HepG2 (cell line): ENCODE measurements at regions not wholly inside any gene's neighbourhood (a gene's known extent, or its start where the extent isn't known, plus 50 kb on each side); places are given as distances from the start of the nearest gene placed in this dataset.

Source experiments
- ATAC-seq: fragments of 200-7000 bp; cut with Tn5 transposase; 3 replicates; pipeline ENCODE4 v1.9.1; 2020; ENCODE audit warnings: mild to moderate bottlenecking, moderate library complexity
- BruUV-seq: library from RNA; stranded (reverse); fragments of 400-500 nt; replicated peaks from 2 replicates; lab custom pipeline; 2021; lab: Mats Ljungman, UMichigan
- CTCF ChIA-PET: fragments of 300-600 bp; formaldehyde crosslinking; extraction: SDS; loops from one replicate; lab custom pipeline; 2021; ENCODE audit warnings: low total read pairs, inconsistent platforms, low intra/inter-chr PET ratio; lab: Yijun Ruan, JAX
- POLR2A ChIA-PET: fragments of 350-600 bp; sonication (Branson Sonifier 250); formaldehyde crosslinking; loops from one replicate; lab custom pipeline; 2020; ENCODE audit warnings: antibody characterized with exemption, inconsistent platforms; lab: Yijun Ruan, JAX
- DNase-seq: peaks from one replicate; pipeline ENCODE4 v3.0.0-alpha.2; 2015; ENCODE audit warnings: low spot score
- FAIRE-seq: peaks from 3 replicates; lab custom pipeline; 2011; peaks lifted over from hg19 to GRCh38; lab: Jason Lieb, UNC
- H2AFZ ChIP-seq: one replicate; pipeline ENCODE4 v1.6.1; 2011; ENCODE audit warnings: low read length, inconsistent platforms
- H3K27ac ChIP-seq: fragments of 300-600 bp; 3 replicates; pipeline ENCODE4 v1.8.0; 2011; ENCODE audit warnings: mixed run types, mild to moderate bottlenecking, mixed read lengths, low read length, inconsistent platforms; ENCODE audit not compliant: insufficient read depth; ENCODE audit errors: extremely low read length
- H3K27me3 ChIP-seq, 2 experiments: fragments of 200-600 bp in 1 of 2; 2 replicates in 1 of 2; 3 replicates in 1 of 2; pipeline versions ENCODE4 v1.6.0 to v1.8.0; 2011; ENCODE audit warnings: low read length in 2 of 2, mild to moderate bottlenecking in 2 of 2, moderate library complexity in 2 of 2, inconsistent platforms in 1 of 2; ENCODE audit not compliant: insufficient read depth in 2 of 2, control insufficient read depth in 1 of 2
- H3K36me3 ChIP-seq, 2 experiments: fragments of 200-600 bp in 1 of 2; replicated peaks in 1 of 2; 2 replicates in 1 of 2; 3 replicates in 1 of 2; pipeline versions ENCODE4 v1.5.1 to v1.8.0; 2011; ENCODE audit warnings: low read length in 2 of 2, inconsistent platforms in 1 of 2; ENCODE audit not compliant: insufficient read depth in 2 of 2, control insufficient read depth in 1 of 2
- H3K4me1 ChIP-seq: 2 replicates; pipeline ENCODE4 v1.5.1; 2012; ENCODE audit warnings: low read length, inconsistent platforms; ENCODE audit not compliant: insufficient read depth
- H3K4me2 ChIP-seq: 2 replicates; pipeline ENCODE4 v1.6.0; 2011; ENCODE audit warnings: low read depth, low read length, inconsistent platforms
- H3K4me3 ChIP-seq, 3 experiments: fragments of 200-600 bp in 1 of 3; sonication (generic), shearing (Covaris generic) in 1 of 3; replicated peaks in 1 of 3; 2 replicates each; pipeline ENCODE4 v1.5.1; 2011 to 2016; ENCODE audit warnings: low read length in 3 of 3, inconsistent platforms in 2 of 3, low read depth in 2 of 3, mild to moderate bottlenecking in 2 of 3, control low read depth in 1 of 3, mixed read lengths in 1 of 3; ENCODE audit not compliant: insufficient read depth in 1 of 3
- H3K79me2 ChIP-seq: one replicate; pipeline ENCODE4 v1.6.1; 2011; ENCODE audit warnings: low read length, inconsistent platforms; ENCODE audit not compliant: insufficient read depth
- H3K9ac ChIP-seq: 2 replicates; pipeline ENCODE4 v1.6.0; 2011; ENCODE audit warnings: mild to moderate bottlenecking, low read depth, low read length, inconsistent platforms; ENCODE audit not compliant: insufficient read depth
- H3K9me3 ChIP-seq: 2 replicates; pipeline ENCODE4 v1.5.1; 2012; ENCODE audit warnings: mild to moderate bottlenecking, low read length
- H4K20me1 ChIP-seq: 2 replicates; pipeline ENCODE4 v1.6.0; 2011; ENCODE audit warnings: inconsistent platforms, mild to moderate bottlenecking, low read length, moderate library complexity; ENCODE audit not compliant: insufficient read depth
- BRF2 ChIP-seq: sonication (generic); formaldehyde crosslinking; IDR thresholded peaks from 2 replicates; pipeline ENCODE4 v1.8.1; 2022; ENCODE audit warnings: mild to moderate bottlenecking, missing genetic modification reagents
- DBP ChIP-seq: sonication (generic); formaldehyde crosslinking; IDR thresholded peaks from 2 replicates; pipeline ENCODE4 v1.4.0; 2020; ENCODE audit warnings: missing genetic modification reagents; ENCODE audit errors: not compliant biosample characterization
- DR1 ChIP-seq: sonication (generic); formaldehyde crosslinking; IDR thresholded peaks from 2 replicates; pipeline ENCODE4 v1.8.0; 2021; ENCODE audit warnings: mild to moderate bottlenecking, missing genetic modification reagents, inconsistent platforms
- GPBP1L1 ChIP-seq: sonication (generic); formaldehyde crosslinking; IDR thresholded peaks from 2 replicates; pipeline ENCODE4 v1.5.0; 2020; ENCODE audit warnings: mild to moderate bottlenecking, missing genetic modification reagents
- NCOA5 ChIP-seq: sonication (generic); formaldehyde crosslinking; IDR thresholded peaks from 2 replicates; pipeline ENCODE4 v1.4.0; 2020; ENCODE audit warnings: missing genetic modification reagents
- ZBTB42 ChIP-seq: sonication (generic); formaldehyde crosslinking; IDR thresholded peaks from 2 replicates; pipeline ENCODE4 v1.5.0; 2020; ENCODE audit warnings: mild to moderate bottlenecking, missing genetic modification reagents
- ZNF460 ChIP-seq: sonication (generic); formaldehyde crosslinking; IDR thresholded peaks from 2 replicates; pipeline ENCODE4 v1.5.1; 2020; ENCODE audit warnings: missing genetic modification reagents, mild to moderate bottlenecking, borderline replicate concordance
- ZNF761 ChIP-seq: sonication (generic); formaldehyde crosslinking; conservative IDR thresholded peaks from 2 replicates; pipeline ENCODE4 v1.4.0; 2020; ENCODE audit warnings: mild to moderate bottlenecking, missing genetic modification reagents
- ZNF770 ChIP-seq: sonication (generic); formaldehyde crosslinking; IDR thresholded peaks from 2 replicates; pipeline ENCODE4 v1.5.0; 2020; ENCODE audit warnings: mild to moderate bottlenecking, missing genetic modification reagents
- ZNF788 ChIP-seq: sonication (generic); formaldehyde crosslinking; IDR thresholded peaks from 2 replicates; pipeline ENCODE4 v1.5.0; 2020; ENCODE audit warnings: mild to moderate bottlenecking, missing genetic modification reagents, borderline replicate concordance
- WGBS: methylation state at CpG from one replicate; pipeline ENCODE4 v1.1.6; 2017; ENCODE audit warnings: low lambda C conversion rate; 5-methylcytosine and 5-hydroxymethylcytosine counted together
- in situ Hi-C: cut with HindIII; loops from 2 replicates; pipeline ENCODE4 v1.10.0; 2017; ENCODE audit warnings: low pct_unique_long_range_greater_than_20kb; ENCODE audit not compliant: extremely low pct_ligation_motif_present
- intact Hi-C: fragments of 100-400 bp; cut with micrococcal nuclease; formaldehyde crosslinking; loops from one replicate; pipeline ENCODE4 v1.10.0; 2022; ENCODE audit not compliant: unreplicated experiment

- ChIA-PET POLR2A (no interaction called here), CTCF (no interaction called here)
- FAIRE-seq (no peak), ATAC-seq (no peak), DNase-seq (no peak)
- H3K27ac ChIP-seq: no peak overlapping the region
- no peaks in the 10 kb centered on the region for H3K79me2 ChIP-seq
- no peak overlapping the region for H3K9ac ChIP-seq
- no peaks in the 10 kb centered on the region for H3K4me1 ChIP-seq
- H3K4me2 ChIP-seq: no peak overlapping the region
- no peaks in the 10 kb centered on the region for H3K36me3 ChIP-seq
- H3K27me3 ChIP-seq: peaks cover 0 to 13% of the 10 kb centered on the region in 2 experiments; a peak in 2 of 5 replicates
- TF ChIP-seq ZNF788 (CRISPR knock-in tag): no peak
- no peak for TF ChIP-seq ZNF761 (CRISPR knock-in tag)
- no peak for TF ChIP-seq ZBTB42 (CRISPR knock-in tag)
- no peak for TF ChIP-seq GPBP1L1 (CRISPR knock-in tag)
- no peak for TF ChIP-seq NCOA5 (CRISPR knock-in tag)
- no peak for TF ChIP-seq ZNF770
- TF ChIP-seq DR1 (CRISPR knock-in tag): no peak
- no peak for TF ChIP-seq ZNF460
- no peak for TF ChIP-seq DBP (CRISPR knock-in tag)
- TF ChIP-seq BRF2: no peak
- H2AFZ ChIP-seq: no peak overlapping the region
- H3K9me3 ChIP-seq: no peaks in the 10 kb centered on the region
- H4K20me1 ChIP-seq: no peaks in the 10 kb centered on the region
- WGBS: 0% methylated on average over 1 of the region's 1 CpG
- intact Hi-C loops: no loop called here
- no peak overlapping the region for H3K4me3 ChIP-seq
- no TSS peak for BruUV-seq
- in situ Hi-C loops: no loop called here
Measured at GRCh38 chr6:19738010-19738409, 99.2 kb upstream of the ID4 start.
